ENCODE measurements at regions not wholly inside any gene's neighbourhood (a gene's known extent, or its start where the extent isn't known, plus 50 kb on each side); places are given as distances from the start of the nearest gene placed in this dataset.
"Not testable (repeated sequence)": the region's sequence is repeated elsewhere in the genome, so short reads cannot be mapped to it uniquely, and the experiment has no call there.

- DNase-seq (ENCODE audit: low read depth): no peak
These were observed 256.9 kb downstream of the DMAC1 start for GRCh38 chr9:7542693-7543092.

GRCh38 chr9:7542126-7542525 is 257.5 kb downstream of the DMAC1 start:
- no peak for DNase-seq (ENCODE audit: low read depth)

- DNase-seq (ENCODE audit: low read depth): no peak
These were observed 263.2 kb downstream of the DMAC1 start for GRCh38 chr9:7536310-7536939.

- DNase-seq (ENCODE audit: low read depth): no peak
These were observed 265.2 kb downstream of the DMAC1 start for GRCh38 chr9:7534211-7534935.

GRCh38 chr9:7533376-7534090 is 266.0 kb downstream of the DMAC1 start:
- no peak for DNase-seq (ENCODE audit: low read depth)

GRCh38 chr9:7523426-7524043 is 276.0 kb downstream of the DMAC1 start:
- no peak for DNase-seq (ENCODE audit: low read depth)

GRCh38 chr9:7520396-7520795 is 279.2 kb downstream of the DMAC1 start:
- no peak for DNase-seq (ENCODE audit: low read depth)

GRCh38 chr9:7516376-7516775 is 283.2 kb downstream of the DMAC1 start:
- no peak for DNase-seq (ENCODE audit: low read depth)

GRCh38 chr9:7510199-7510598 is 289.4 kb downstream of the DMAC1 start:
- no peak for DNase-seq (ENCODE audit: low read depth)

- no peak for DNase-seq (ENCODE audit: low read depth)
These were observed 289.9 kb downstream of the DMAC1 start for GRCh38 chr9:7509576-7510145.

- DNase-seq (ENCODE audit: low read depth): no peak
These were observed 291.1 kb downstream of the DMAC1 start for GRCh38 chr9:7508516-7508915.

GRCh38 chr9:7507566-7508270 is 291.9 kb downstream of the DMAC1 start:
- DNase-seq (ENCODE audit: low read depth): no peak

GRCh38 chr9:7507026-7507425 is 292.6 kb downstream of the DMAC1 start:
- DNase-seq (ENCODE audit: low read depth): no peak

- no peak for DNase-seq (ENCODE audit: low read depth)
These were observed 299.1 kb downstream of the DMAC1 start for GRCh38 chr9:7500521-7500920.

GRCh38 chr9:7491641-7492040 is 307.9 kb downstream of the DMAC1 start:
- no peak for DNase-seq (ENCODE audit: low read depth)

GRCh38 chr9:7490317-7491108 is 309.1 kb downstream of the DMAC1 start:
- DNase-seq (ENCODE audit: low read depth): no peak

- no peak for DNase-seq (ENCODE audit: low read depth)
These were observed 310.5 kb downstream of the DMAC1 start for GRCh38 chr9:7489036-7489435.

GRCh38 chr9:7484014-7484413 is 315.6 kb downstream of the DMAC1 start:
- not testable (repeated sequence) for DNase-seq (ENCODE audit: low read depth)

- no peak for DNase-seq (ENCODE audit: low read depth)
These were observed 318.0 kb downstream of the DMAC1 start for GRCh38 chr9:7481570-7481969.

GRCh38 chr9:7479300-7479699 is 320.3 kb downstream of the DMAC1 start:
- DNase-seq (ENCODE audit: low read depth): no peak

- DNase-seq (ENCODE audit: low read depth): no peak
These were observed 320.9 kb downstream of the DMAC1 start for GRCh38 chr9:7478646-7479045.

Data from activated T-helper 9 cell treated with anti-CD3 and anti-CD28 coated beads, Interleukin-2, amount 50 U/mL, for 16 hours (primary cell).